ENCODE measurements at regions not wholly inside any gene's neighbourhood (a gene's known extent, or its start where the extent isn't known, plus 50 kb on each side); places are given as distances from the start of the nearest gene placed in this dataset.
"Not testable (repeated sequence)": the region's sequence is repeated elsewhere in the genome, so short reads cannot be mapped to it uniquely, and the experiment has no call there.

DNA sequence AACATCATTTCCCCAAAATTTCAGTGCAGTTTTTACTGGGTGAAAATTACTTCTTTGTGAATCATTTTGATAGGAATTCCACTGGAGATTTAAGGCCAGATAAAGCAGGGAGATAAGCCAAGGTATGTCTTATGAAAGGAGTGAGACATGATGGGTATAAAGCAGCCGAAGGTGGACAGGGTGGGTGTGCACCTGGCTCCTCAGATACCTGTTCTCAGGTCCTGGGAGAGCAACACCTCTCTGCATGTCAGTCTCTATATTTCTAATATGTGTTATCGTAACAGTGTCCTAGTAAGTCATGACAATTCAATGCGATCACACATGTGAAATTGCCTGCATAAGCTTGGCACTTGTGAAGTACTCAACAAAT is 768.8 kb downstream of the RNF144A start:
- DNase-seq (ENCODE audit: low read depth): no peak
- TF ChIP-seq, protein P1, sequence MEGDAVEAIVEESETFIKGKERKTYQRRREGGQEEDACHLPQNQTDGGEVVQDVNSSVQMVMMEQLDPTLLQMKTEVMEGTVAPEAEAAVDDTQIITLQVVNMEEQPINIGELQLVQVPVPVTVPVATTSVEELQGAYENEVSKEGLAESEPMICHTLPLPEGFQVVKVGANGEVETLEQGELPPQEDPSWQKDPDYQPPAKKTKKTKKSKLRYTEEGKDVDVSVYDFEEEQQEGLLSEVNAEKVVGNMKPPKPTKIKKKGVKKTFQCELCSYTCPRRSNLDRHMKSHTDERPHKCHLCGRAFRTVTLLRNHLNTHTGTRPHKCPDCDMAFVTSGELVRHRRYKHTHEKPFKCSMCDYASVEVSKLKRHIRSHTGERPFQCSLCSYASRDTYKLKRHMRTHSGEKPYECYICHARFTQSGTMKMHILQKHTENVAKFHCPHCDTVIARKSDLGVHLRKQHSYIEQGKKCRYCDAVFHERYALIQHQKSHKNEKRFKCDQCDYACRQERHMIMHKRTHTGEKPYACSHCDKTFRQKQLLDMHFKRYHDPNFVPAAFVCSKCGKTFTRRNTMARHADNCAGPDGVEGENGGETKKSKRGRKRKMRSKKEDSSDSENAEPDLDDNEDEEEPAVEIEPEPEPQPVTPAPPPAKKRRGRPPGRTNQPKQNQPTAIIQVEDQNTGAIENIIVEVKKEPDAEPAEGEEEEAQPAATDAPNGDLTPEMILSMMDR (IDR thresholded peaks at IDR 0.05; ENCODE audit: control insufficient read depth, extremely low read depth, insufficient read depth): no peak
- H3K4me3 ChIP-seq (ENCODE audit: low read depth, low read length): no peak overlapping the region

DNA sequence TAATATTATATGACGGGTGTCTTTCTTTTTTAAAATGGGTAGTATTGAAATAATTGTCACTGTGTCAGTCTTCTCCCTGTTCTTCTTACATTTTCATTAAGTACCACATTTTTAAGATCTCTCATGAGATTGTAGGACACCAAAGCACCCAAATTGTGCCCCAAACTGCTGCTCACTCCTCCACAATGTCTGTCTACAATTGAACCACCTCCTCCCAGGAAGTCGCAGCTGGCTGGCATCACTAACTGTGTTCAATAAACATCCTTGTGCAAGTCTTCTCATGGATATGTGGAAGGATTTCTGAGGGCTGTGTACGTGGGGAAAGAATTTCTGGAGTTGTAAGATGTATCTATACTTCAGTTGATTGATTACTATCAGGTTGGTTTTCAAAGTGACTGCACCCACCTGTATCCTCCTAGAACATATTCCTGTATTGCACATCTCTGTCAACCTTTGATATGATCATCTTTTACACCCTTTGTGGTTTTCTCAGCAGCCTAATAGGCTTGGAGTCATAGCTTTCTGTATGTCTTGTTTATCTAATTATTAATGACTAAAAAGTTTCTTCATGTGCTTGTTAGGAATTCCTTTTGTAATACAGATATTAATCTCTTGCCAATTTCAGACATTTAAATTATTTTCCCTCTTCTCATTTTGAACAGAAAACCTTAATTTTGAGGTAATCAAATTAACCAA is 774.9 kb downstream of the RNF144A start:
- TF ChIP-seq, protein P1 (IDR thresholded peaks at IDR 0.05; ENCODE audit: control insufficient read depth, extremely low read depth, insufficient read depth): no peak
- H3K4me3 ChIP-seq (ENCODE audit: low read depth, low read length): no peak overlapping the region
- DNase-seq (ENCODE audit: low read depth): no peak

DNA sequence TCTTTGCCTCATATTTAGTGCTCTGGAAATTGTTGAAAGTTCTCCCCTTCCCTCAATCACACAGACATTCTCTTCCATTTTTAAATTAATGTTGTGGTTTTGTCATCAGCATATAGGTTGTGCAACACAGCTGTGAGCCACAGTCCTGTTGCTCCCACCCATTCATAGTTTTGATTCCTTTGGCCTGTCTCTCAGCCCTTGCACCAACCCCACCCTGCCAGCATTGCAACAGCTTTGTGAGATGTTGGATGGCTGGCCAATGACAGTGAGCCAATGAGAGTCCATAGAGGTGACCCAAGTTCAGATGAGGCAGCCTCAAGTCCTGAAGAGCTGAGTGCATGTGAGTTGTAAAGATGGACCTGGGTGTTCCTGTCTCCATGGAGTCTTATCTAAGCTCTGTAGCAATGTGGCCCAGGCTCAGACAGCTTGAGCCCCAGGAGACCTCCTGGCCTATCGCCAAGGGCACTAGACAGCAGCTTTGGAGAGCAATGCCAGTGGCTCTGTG is 775.5 kb downstream of the RNF144A start:
- DNase-seq (ENCODE audit: low read depth): no peak
- TF ChIP-seq, protein P1 (IDR thresholded peaks at IDR 0.05; ENCODE audit: control insufficient read depth, extremely low read depth, insufficient read depth): no peak
- no peak overlapping the region for H3K4me3 ChIP-seq (ENCODE audit: low read depth, low read length)

DNA sequence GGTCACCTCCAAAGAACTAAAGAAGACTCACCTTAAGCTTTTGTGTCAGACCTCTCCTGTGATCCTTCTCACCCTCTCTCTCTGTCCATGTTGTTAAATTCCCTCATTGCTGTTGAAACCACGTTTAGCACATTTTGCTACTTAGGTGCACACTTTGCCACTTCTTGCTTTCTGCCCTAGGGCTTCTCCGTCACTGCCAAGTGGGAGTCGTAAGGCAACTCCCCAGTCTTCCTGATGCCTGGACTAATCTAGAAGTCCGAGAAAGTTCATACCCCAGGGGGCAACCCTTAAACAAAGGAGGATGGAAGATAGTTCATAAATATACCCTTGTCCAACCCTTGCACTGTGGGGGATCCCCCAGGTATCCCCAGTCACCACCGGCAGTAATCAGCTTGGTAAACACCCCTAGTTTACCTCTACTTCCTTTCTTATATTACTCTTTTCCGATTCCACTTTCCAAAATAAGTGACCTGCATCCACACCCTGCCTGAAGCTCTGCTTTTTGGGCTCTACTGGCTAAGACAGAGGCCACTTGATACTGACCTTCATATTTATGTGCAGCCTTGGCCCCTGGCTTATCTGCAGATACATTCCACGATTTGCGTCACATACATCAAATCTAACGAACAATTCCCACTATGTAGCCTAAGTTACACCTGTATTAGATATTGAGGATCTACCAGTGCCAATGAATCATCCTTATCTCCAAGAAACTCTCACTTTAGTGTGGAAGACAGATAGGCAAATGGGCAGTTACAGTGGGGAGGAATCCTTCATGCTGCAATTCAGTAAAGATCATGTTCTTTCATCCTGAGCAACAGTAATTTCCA is 776.2 kb downstream of the RNF144A start:
- no peak overlapping the region for H3K4me3 ChIP-seq (ENCODE audit: low read depth, low read length)
- no peak for DNase-seq (ENCODE audit: low read depth)
- TF ChIP-seq, protein P1 (IDR thresholded peaks at IDR 0.05; ENCODE audit: control insufficient read depth, extremely low read depth, insufficient read depth): no peak

DNA sequence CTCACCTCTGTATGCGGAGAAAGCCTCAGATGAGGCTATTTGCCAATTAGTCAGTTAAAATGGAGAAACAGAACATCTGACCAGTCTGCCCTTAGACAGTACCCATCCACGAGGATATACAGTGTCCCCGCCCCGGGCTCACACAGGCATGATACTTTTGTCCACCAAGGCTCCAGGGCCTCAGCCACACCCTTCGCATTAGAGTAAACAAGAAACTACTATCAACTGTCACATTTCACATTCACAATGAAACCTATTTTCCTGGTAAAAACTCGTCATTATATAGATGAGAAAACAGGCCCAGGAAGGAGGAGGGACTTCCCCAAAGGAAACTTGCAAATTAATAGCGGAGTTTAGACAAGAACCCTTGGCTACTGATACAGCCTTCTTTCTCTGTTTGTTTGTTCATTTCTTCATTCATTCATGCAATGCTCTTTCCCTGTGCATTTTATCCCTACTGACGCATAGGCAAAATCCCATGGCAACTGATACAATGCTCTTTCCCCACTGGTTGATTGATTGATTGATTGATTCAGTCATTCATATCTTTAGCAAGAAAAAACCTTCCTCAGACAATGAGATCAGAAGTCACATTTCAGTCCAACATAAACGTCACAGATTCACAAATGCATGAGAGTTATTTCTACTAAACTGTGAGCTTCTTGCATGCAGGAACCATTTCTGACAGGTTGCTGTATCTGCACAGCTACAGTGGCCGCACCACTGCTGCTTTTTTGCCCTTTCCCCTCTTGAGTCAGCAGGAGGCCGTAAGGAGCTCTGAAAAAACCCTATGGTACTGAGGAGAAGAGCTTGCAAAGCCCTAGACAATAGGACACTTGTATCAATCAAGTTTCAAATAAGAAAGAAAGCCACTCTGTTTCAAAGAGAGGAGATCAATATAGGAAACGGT is 777.1 kb downstream of the RNF144A start:
- no peak overlapping the region for H3K4me3 ChIP-seq (ENCODE audit: low read depth, low read length)
- TF ChIP-seq, protein P1 (IDR thresholded peaks at IDR 0.05; ENCODE audit: control insufficient read depth, extremely low read depth, insufficient read depth): no peak
- DNase-seq (ENCODE audit: low read depth): no peak

DNA sequence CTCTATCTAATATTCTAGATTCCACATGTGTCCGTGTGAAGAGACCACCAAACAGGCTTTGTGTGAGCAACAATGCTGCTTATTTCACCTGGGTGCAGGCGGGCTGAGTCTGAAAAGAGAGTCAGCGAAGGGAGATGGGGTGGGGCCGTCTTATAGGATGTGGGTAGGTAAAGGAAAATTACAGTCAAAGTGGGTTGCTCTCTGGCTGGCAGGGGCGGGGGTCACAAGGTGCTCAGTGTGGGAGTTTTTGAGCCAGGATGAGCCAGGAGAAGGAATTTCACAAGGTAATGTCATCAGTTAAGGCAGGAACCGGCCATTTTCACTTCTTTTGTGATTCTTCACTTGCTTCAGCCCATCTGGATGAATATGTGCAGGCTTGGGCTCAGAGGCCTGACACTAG is 779.3 kb downstream of the RNF144A start:
- not testable (repeated sequence) for DNase-seq (ENCODE audit: low read depth); H3K4me3 ChIP-seq (ENCODE audit: low read depth, low read length)

DNA sequence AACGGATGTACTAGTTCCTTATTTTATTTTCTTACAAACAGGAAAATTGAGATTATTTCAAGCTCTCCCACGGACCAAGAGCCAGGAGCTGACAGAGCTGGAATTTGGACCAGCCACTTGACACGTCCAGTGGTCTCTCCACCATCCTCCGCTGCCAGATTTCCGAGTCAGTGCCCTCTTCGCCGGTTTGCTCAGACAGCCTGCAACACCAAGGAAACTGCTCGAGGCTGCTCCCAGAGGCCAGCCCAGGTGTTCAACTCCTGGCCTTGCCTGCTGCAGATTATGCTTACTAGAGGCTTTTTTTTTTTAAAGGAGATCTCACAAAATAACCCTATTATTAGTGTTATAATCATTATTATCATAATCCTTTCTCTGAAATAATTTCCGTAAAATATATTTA is 779.8 kb downstream of the RNF144A start:
- no peak overlapping the region for H3K4me3 ChIP-seq (ENCODE audit: low read depth, low read length)
- TF ChIP-seq, protein P1 (IDR thresholded peaks at IDR 0.05; ENCODE audit: control insufficient read depth, extremely low read depth, insufficient read depth): no peak
- no peak for DNase-seq (ENCODE audit: low read depth)
